ENCODE measurements at regions not wholly inside any gene's neighbourhood (a gene's known extent, or its start where the extent isn't known, plus 50 kb on each side); places are given as distances from the start of the nearest gene placed in this dataset.

- TF ChIP-seq, protein P1, sequence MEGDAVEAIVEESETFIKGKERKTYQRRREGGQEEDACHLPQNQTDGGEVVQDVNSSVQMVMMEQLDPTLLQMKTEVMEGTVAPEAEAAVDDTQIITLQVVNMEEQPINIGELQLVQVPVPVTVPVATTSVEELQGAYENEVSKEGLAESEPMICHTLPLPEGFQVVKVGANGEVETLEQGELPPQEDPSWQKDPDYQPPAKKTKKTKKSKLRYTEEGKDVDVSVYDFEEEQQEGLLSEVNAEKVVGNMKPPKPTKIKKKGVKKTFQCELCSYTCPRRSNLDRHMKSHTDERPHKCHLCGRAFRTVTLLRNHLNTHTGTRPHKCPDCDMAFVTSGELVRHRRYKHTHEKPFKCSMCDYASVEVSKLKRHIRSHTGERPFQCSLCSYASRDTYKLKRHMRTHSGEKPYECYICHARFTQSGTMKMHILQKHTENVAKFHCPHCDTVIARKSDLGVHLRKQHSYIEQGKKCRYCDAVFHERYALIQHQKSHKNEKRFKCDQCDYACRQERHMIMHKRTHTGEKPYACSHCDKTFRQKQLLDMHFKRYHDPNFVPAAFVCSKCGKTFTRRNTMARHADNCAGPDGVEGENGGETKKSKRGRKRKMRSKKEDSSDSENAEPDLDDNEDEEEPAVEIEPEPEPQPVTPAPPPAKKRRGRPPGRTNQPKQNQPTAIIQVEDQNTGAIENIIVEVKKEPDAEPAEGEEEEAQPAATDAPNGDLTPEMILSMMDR (IDR thresholded peaks at IDR 0.05), result no peak
- TF ChIP-seq POLR2A (IDR thresholded peaks at IDR 0.05), result no peak
- no peak for TF ChIP-seq EP300 (IDR thresholded peaks at IDR 0.05)
Observed at GRCh38 chr9:79257228-79257781, 314.5 kb upstream of the TLE4 start.
